ENCODE measurements at regions not wholly inside any gene's neighbourhood (a gene's known extent, or its start where the extent isn't known, plus 50 kb on each side); places are given as distances from the start of the nearest gene placed in this dataset.

GRCh38 chr13:102517959-102518358, 78.8 kb upstream of the TPP2 start (continued):
- TF ChIP-seq, protein P1, sequence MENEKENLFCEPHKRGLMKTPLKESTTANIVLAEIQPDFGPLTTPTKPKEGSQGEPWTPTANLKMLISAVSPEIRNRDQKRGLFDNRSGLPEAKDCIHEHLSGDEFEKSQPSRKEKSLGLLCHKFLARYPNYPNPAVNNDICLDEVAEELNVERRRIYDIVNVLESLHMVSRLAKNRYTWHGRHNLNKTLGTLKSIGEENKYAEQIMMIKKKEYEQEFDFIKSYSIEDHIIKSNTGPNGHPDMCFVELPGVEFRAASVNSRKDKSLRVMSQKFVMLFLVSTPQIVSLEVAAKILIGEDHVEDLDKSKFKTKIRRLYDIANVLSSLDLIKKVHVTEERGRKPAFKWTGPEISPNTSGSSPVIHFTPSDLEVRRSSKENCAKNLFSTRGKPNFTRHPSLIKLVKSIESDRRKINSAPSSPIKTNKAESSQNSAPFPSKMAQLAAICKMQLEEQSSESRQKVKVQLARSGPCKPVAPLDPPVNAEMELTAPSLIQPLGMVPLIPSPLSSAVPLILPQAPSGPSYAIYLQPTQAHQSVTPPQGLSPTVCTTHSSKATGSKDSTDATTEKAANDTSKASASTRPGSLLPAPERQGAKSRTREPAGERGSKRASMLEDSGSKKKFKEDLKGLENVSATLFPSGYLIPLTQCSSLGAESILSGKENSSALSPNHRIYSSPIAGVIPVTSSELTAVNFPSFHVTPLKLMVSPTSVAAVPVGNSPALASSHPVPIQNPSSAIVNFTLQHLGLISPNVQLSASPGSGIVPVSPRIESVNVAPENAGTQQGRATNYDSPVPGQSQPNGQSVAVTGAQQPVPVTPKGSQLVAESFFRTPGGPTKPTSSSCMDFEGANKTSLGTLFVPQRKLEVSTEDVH (IDR thresholded peaks at IDR 0.05; ENCODE audit: low read depth, partially characterized antibody) = no peak

GRCh38 chr13:102510072-102510471, 86.7 kb upstream of the TPP2 start:
- H3K79me2 ChIP-seq (ENCODE audit: control insufficient read depth, insufficient read depth, low read length) = no peaks in the 10 kb centered on the region
- ChIA-PET RAD21 (ENCODE audit: unreplicated experiment) (no interaction called here), SMC1A (ENCODE audit: uncharacterized antibody, unreplicated experiment) (interaction anchor here (0.5 kb wide), 1 partner anchor 190 kb away, joined by 3 read pairs; no protein-coding TSS in a partner anchor), CTCF (no interaction called here), POLR2A (no interaction called here)
- ATAC-seq (no peak), DNase-seq (ENCODE audit: low read depth, low spot score) (no peak), FAIRE-seq (no peak)
- WGBS (ENCODE audit: insufficient coverage, insufficient replicate concordance, low lambda C conversion rate, missing lambda C conversion rate) = 0% methylated on average over 2 of the region's 2 CpGs
- no peak overlapping the region for H3K4me2 ChIP-seq (ENCODE audit: control insufficient read depth, insufficient read depth)
- H3K36me3 ChIP-seq (ENCODE audit: control insufficient read depth in 2 of 2, insufficient read depth in 2 of 2, low read length in 1 of 2) = no peaks in the 10 kb centered on the region
- in situ Hi-C loops (cut with MboI) = no loop called here
- BruUV-seq (replicated peaks) = no TSS peak
- H3K9ac ChIP-seq (ENCODE audit: control insufficient read depth, insufficient read depth, low read length) = no peak overlapping the region
- intact Hi-C loops (cut with micrococcal nuclease; ENCODE audit: unreplicated experiment) = no loop called here
- H3K27me3 ChIP-seq (replicated peaks in 1 of 2; ENCODE audit: control insufficient read depth in 2 of 2, insufficient read depth in 2 of 2, low read length in 1 of 2) = no peaks in the 10 kb centered on the region
- no peak overlapping the region for H2AFZ ChIP-seq (ENCODE audit: control insufficient read depth, low read depth, low read length)
- H3K27ac ChIP-seq (ENCODE audit: control insufficient read depth, insufficient read depth) = no peak overlapping the region
- no peaks in the 10 kb centered on the region for H3K9me3 ChIP-seq (replicated peaks; ENCODE audit: control insufficient read depth, insufficient read depth, low read length)
- H4K20me1 ChIP-seq (ENCODE audit: control insufficient read depth, insufficient read depth) = no peaks in the 10 kb centered on the region
- no peak overlapping the region for H3K4me3 ChIP-seq
- TF ChIP-seq DPF2 (IDR thresholded peaks at IDR 0.05) (no peak), BACH1 (IDR thresholded peaks at IDR 0.05; ENCODE audit: borderline replicate concordance) (no peak), POLR2AphosphoS2 (IDR thresholded peaks at IDR 0.05; ENCODE audit: low read depth, low read length) (no peak), NR2C1 (IDR thresholded peaks at IDR 0.05) (no peak), CBX3 (IDR thresholded peaks at IDR 0.05; ENCODE audit: borderline replicate concordance, low read depth) (no peak), MEF2A (IDR thresholded peaks at IDR 0.05; ENCODE audit: insufficient read depth, low read depth, low read length) (no peak), NR2C2 (IDR thresholded peaks at IDR 0.05; ENCODE audit: borderline replicate concordance, control insufficient read depth, insufficient read length, low read depth) (no peak), FOS (IDR thresholded peaks at IDR 0.05; ENCODE audit: borderline replicate concordance, extremely low read depth, insufficient read length) (no peak)
- TF ChIP-seq, protein P2, sequence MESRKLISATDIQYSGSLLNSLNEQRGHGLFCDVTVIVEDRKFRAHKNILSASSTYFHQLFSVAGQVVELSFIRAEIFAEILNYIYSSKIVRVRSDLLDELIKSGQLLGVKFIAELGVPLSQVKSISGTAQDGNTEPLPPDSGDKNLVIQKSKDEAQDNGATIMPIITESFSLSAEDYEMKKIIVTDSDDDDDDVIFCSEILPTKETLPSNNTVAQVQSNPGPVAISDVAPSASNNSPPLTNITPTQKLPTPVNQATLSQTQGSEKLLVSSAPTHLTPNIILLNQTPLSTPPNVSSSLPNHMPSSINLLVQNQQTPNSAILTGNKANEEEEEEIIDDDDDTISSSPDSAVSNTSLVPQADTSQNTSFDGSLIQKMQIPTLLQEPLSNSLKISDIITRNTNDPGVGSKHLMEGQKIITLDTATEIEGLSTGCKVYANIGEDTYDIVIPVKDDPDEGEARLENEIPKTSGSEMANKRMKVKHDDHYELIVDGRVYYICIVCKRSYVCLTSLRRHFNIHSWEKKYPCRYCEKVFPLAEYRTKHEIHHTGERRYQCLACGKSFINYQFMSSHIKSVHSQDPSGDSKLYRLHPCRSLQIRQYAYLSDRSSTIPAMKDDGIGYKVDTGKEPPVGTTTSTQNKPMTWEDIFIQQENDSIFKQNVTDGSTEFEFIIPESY (IDR thresholded peaks at IDR 0.05) = no peak
- no peaks in the 10 kb centered on the region for H3K4me1 ChIP-seq (ENCODE audit: control insufficient read depth, insufficient read depth, low read length)
